ENCODE measurements at regions not wholly inside any gene's neighbourhood (a gene's known extent, or its start where the extent isn't known, plus 50 kb on each side); places are given as distances from the start of the nearest gene placed in this dataset.

DNA sequence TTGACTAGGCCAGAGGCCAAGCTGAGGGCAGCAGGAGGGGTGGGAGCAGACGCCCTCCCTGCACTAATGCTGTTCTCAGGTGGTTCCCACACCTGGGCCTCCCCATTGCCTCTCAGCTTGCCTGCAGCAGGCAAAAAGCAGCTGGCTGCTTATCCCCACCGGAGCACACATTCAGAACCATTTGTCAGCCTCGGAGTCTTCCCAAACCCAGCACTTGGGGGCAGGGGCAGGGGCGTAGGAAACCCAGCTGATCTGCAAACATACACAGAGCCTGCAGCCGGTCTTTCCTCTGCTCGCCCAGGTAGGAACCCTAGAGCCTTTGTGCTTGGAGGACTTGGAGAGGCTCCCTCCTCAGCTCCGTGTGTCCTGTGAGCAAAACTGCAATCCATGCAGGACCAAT is 249.8 kb downstream of the CYP26B1 start:
- H3K4me1 ChIP-seq (ENCODE audit: control insufficient read depth in 1 of 2, low read depth in 2 of 2) = no peaks in the 10 kb centered on the region
- DNase-seq (ENCODE audit: low spot score) (no peak), ATAC-seq (ENCODE audit: insufficient number of reproducible peaks, low FRiP score, low read depth) (no peak)
- no peak overlapping the region for H3K27ac ChIP-seq
- TF ChIP-seq, protein P1, sequence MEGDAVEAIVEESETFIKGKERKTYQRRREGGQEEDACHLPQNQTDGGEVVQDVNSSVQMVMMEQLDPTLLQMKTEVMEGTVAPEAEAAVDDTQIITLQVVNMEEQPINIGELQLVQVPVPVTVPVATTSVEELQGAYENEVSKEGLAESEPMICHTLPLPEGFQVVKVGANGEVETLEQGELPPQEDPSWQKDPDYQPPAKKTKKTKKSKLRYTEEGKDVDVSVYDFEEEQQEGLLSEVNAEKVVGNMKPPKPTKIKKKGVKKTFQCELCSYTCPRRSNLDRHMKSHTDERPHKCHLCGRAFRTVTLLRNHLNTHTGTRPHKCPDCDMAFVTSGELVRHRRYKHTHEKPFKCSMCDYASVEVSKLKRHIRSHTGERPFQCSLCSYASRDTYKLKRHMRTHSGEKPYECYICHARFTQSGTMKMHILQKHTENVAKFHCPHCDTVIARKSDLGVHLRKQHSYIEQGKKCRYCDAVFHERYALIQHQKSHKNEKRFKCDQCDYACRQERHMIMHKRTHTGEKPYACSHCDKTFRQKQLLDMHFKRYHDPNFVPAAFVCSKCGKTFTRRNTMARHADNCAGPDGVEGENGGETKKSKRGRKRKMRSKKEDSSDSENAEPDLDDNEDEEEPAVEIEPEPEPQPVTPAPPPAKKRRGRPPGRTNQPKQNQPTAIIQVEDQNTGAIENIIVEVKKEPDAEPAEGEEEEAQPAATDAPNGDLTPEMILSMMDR (IDR thresholded peaks at IDR 0.05) = no peak
- no peaks in the 10 kb centered on the region for H3K9me3 ChIP-seq
- no peaks in the 10 kb centered on the region for H3K27me3 ChIP-seq (replicated peaks; ENCODE audit: insufficient read depth)
- H3K36me3 ChIP-seq = no peaks in the 10 kb centered on the region
- no peak overlapping the region for H3K4me3 ChIP-seq

DNA sequence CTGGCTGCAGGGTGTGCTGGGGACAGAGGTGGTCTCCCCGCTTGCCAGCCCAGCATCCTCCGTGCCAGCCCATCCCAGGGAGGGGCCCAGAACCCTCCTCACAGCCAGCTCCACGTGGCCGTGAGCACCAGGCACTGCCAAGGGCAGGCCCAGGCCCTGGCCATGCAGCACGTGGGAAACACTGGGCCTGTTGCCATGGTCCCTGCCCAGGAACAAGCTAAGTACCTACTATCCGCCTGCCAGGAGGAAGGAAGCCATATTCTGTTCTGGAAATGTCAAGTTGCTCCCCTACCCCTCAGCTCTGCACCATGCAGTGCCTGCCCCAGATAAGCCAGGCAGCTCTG is 250.6 kb downstream of the CYP26B1 start:
- Histone ChIP-seq H3K4me3 (no peak overlapping the region), H3K27me3 (replicated peaks; ENCODE audit: insufficient read depth) (no peaks in the 10 kb centered on the region), H3K9me3 (no peaks in the 10 kb centered on the region), H3K4me1 (ENCODE audit: control insufficient read depth in 1 of 2, low read depth in 2 of 2) (no peaks in the 10 kb centered on the region), H3K36me3 (no peaks in the 10 kb centered on the region), H3K27ac (no peak overlapping the region)
- DNase-seq (ENCODE audit: low spot score) (no peak), ATAC-seq (ENCODE audit: insufficient number of reproducible peaks, low FRiP score, low read depth) (no peak)
- TF ChIP-seq, protein P1 (IDR thresholded peaks at IDR 0.05) = no peak

- Histone ChIP-seq H3K9me3 (no peaks in the 10 kb centered on the region), H3K27me3 (replicated peaks; ENCODE audit: insufficient read depth) (no peaks in the 10 kb centered on the region), H3K4me1 (ENCODE audit: control insufficient read depth in 1 of 2, low read depth in 2 of 2) (no peaks in the 10 kb centered on the region), H3K27ac (no peak overlapping the region), H3K4me3 (no peak overlapping the region), H3K36me3 (no peaks in the 10 kb centered on the region)
- ATAC-seq (ENCODE audit: insufficient number of reproducible peaks, low FRiP score, low read depth) (no peak), DNase-seq (ENCODE audit: low spot score) (no peak)
- TF ChIP-seq, protein P1 (IDR thresholded peaks at IDR 0.05) = no peak
Measured at GRCh38 chr2:71896385-71897136, 251.1 kb downstream of the CYP26B1 start.

GRCh38 chr2:71895320-71896161 is 252.1 kb downstream of the CYP26B1 start:
- H3K27ac ChIP-seq = no peak overlapping the region
- H3K27me3 ChIP-seq (replicated peaks; ENCODE audit: insufficient read depth) = no peaks in the 10 kb centered on the region
- no peaks in the 10 kb centered on the region for H3K9me3 ChIP-seq
- no peaks in the 10 kb centered on the region for H3K36me3 ChIP-seq
- ATAC-seq (ENCODE audit: insufficient number of reproducible peaks, low FRiP score, low read depth) (no peak), DNase-seq (ENCODE audit: low spot score) (no peak)
- no peaks in the 10 kb centered on the region for H3K4me1 ChIP-seq (ENCODE audit: control insufficient read depth in 1 of 2, low read depth in 2 of 2)
- H3K4me3 ChIP-seq = no peak overlapping the region
- TF ChIP-seq, protein P1 (IDR thresholded peaks at IDR 0.05) = no peak

- H3K4me3 ChIP-seq = no peak overlapping the region
- TF ChIP-seq, protein P1 (IDR thresholded peaks at IDR 0.05) = no peak
- H3K27ac ChIP-seq = no peak overlapping the region
- H3K36me3 ChIP-seq = no peaks in the 10 kb centered on the region
- H3K4me1 ChIP-seq (ENCODE audit: control insufficient read depth in 1 of 2, low read depth in 2 of 2) = no peaks in the 10 kb centered on the region
- no peaks in the 10 kb centered on the region for H3K27me3 ChIP-seq (replicated peaks; ENCODE audit: insufficient read depth)
- DNase-seq (ENCODE audit: low spot score) (no peak), ATAC-seq (ENCODE audit: insufficient number of reproducible peaks, low FRiP score, low read depth) (no peak)
- no peaks in the 10 kb centered on the region for H3K9me3 ChIP-seq
Measured at GRCh38 chr2:71894261-71894660, 253.4 kb downstream of the CYP26B1 start.

Data from thoracic aorta (tissue), 2 donors.